ENCODE measurements at regions not wholly inside any gene's neighbourhood (a gene's known extent, or its start where the extent isn't known, plus 50 kb on each side); places are given as distances from the start of the nearest gene placed in this dataset.
"Not testable (repeated sequence)": the region's sequence is repeated elsewhere in the genome, so short reads cannot be mapped to it uniquely, and the experiment has no call there.

- H3K9me3 ChIP-seq; H3K36me3 ChIP-seq; H3K4me3 ChIP-seq; H3K27ac ChIP-seq; H3K27me3 ChIP-seq; intact Hi-C loops (cut with DNase I; ENCODE audit: low total_unique reads); DNase-seq; H3K4me1 ChIP-seq; in situ Hi-C loops (cut with MboI; ENCODE audit: low pct_ligation_motif_present in 1 of 4, low pct_unique_long_range_greater_than_20kb in 1 of 4, low sequenced_read_pairs in 3 of 4): not testable (repeated sequence)
- WGBS, 2 donors (ENCODE audit: low coverage in 1 of 2): no CpG with 5 or more reads among the region's 4 CpGs
These were observed 124.3 kb downstream of the TP53TG3F start for GRCh38 chr16:33583702-33584101.

- no CpG with 5 or more reads among the region's 8 CpGs for WGBS, 2 donors (ENCODE audit: low coverage in 1 of 2)
- H3K4me3 ChIP-seq; DNase-seq; H3K36me3 ChIP-seq; in situ Hi-C loops (cut with MboI; ENCODE audit: low pct_ligation_motif_present in 1 of 4, low pct_unique_long_range_greater_than_20kb in 1 of 4, low sequenced_read_pairs in 3 of 4); intact Hi-C loops (cut with DNase I; ENCODE audit: low total_unique reads); H3K4me1 ChIP-seq; H3K9me3 ChIP-seq; H3K27me3 ChIP-seq; H3K27ac ChIP-seq: not testable (repeated sequence)
These were observed 129.2 kb downstream of the TP53TG3F start for GRCh38 chr16:33588589-33588988.

GRCh38 chr16:33593344-33593743 lies 133.9 kb downstream of the TP53TG3F start:
- H3K27me3 ChIP-seq; H3K4me3 ChIP-seq; H3K36me3 ChIP-seq; H3K9me3 ChIP-seq; in situ Hi-C loops (cut with MboI; ENCODE audit: low pct_ligation_motif_present in 1 of 4, low pct_unique_long_range_greater_than_20kb in 1 of 4, low sequenced_read_pairs in 3 of 4); DNase-seq; H3K4me1 ChIP-seq; intact Hi-C loops (cut with DNase I; ENCODE audit: low total_unique reads); H3K27ac ChIP-seq: not testable (repeated sequence)
- no CpG with 5 or more reads among the region's 6 CpGs for WGBS, 2 donors (ENCODE audit: low coverage in 1 of 2)

- H3K27ac ChIP-seq; DNase-seq; in situ Hi-C loops (cut with MboI; ENCODE audit: low pct_ligation_motif_present in 1 of 4, low pct_unique_long_range_greater_than_20kb in 1 of 4, low sequenced_read_pairs in 3 of 4); H3K9me3 ChIP-seq; intact Hi-C loops (cut with DNase I; ENCODE audit: low total_unique reads); H3K27me3 ChIP-seq; H3K36me3 ChIP-seq; H3K4me1 ChIP-seq; H3K4me3 ChIP-seq: not testable (repeated sequence)
- WGBS, 2 donors (ENCODE audit: low coverage in 1 of 2): no CpG with 5 or more reads among the region's 7 CpGs
These were observed 135.7 kb downstream of the TP53TG3F start for GRCh38 chr16:33595074-33595473.

GRCh38 chr16:33601029-33601428 lies 141.6 kb downstream of the TP53TG3F start:
- DNase-seq; in situ Hi-C loops (cut with MboI; ENCODE audit: low pct_ligation_motif_present in 1 of 4, low pct_unique_long_range_greater_than_20kb in 1 of 4, low sequenced_read_pairs in 3 of 4); intact Hi-C loops (cut with DNase I; ENCODE audit: low total_unique reads); H3K4me3 ChIP-seq; H3K9me3 ChIP-seq; H3K4me1 ChIP-seq; H3K27me3 ChIP-seq; H3K27ac ChIP-seq; H3K36me3 ChIP-seq: not testable (repeated sequence)
- WGBS, 2 donors (ENCODE audit: low coverage in 1 of 2): no CpG with 5 or more reads among the region's 4 CpGs

GRCh38 chr16:33623535-33624077 lies 164.2 kb downstream of the TP53TG3F start:
- H3K4me1 ChIP-seq; intact Hi-C loops (cut with DNase I; ENCODE audit: low total_unique reads): not testable (repeated sequence)
- WGBS, 2 donors (ENCODE audit: low coverage in 1 of 2): 40 to 48% methylated on average over 2 of the region's 4 CpGs

GRCh38 chr16:33628895-33629294 lies 169.5 kb downstream of the TP53TG3F start:
- intact Hi-C loops (cut with DNase I; ENCODE audit: low total_unique reads); H3K4me1 ChIP-seq; H3K27ac ChIP-seq; DNase-seq; H3K4me3 ChIP-seq; H3K36me3 ChIP-seq; H3K9me3 ChIP-seq; H3K27me3 ChIP-seq; in situ Hi-C loops (cut with MboI; ENCODE audit: low pct_ligation_motif_present in 1 of 4, low pct_unique_long_range_greater_than_20kb in 1 of 4, low sequenced_read_pairs in 3 of 4): not testable (repeated sequence)
- WGBS, 2 donors (ENCODE audit: low coverage in 1 of 2): 61% methylated on average over 6 of the region's 6 CpGs; no CpG with 5 or more reads in 1 of the 2 donors

More at GRCh38 chr16:33623535-33624077, 164.2 kb downstream of the TP53TG3F start:
- H3K4me3 ChIP-seq; H3K27ac ChIP-seq; H3K36me3 ChIP-seq; H3K27me3 ChIP-seq; in situ Hi-C loops (cut with MboI; ENCODE audit: low pct_ligation_motif_present in 1 of 4, low pct_unique_long_range_greater_than_20kb in 1 of 4, low sequenced_read_pairs in 3 of 4); H3K9me3 ChIP-seq; DNase-seq: not testable (repeated sequence)

GRCh38 chr16:33631713-33632112 lies 172.3 kb downstream of the TP53TG3F start:
- DNase-seq; H3K9me3 ChIP-seq; intact Hi-C loops (cut with DNase I; ENCODE audit: low total_unique reads); in situ Hi-C loops (cut with MboI; ENCODE audit: low pct_ligation_motif_present in 1 of 4, low pct_unique_long_range_greater_than_20kb in 1 of 4, low sequenced_read_pairs in 3 of 4); H3K4me1 ChIP-seq; H3K4me3 ChIP-seq; H3K27me3 ChIP-seq; H3K36me3 ChIP-seq; H3K27ac ChIP-seq: not testable (repeated sequence)
- 80 to 100% methylated on average over 3 to 4 of the region's 4 CpGs for WGBS, 2 donors (ENCODE audit: low coverage in 1 of 2)

GRCh38 chr16:33634057-33634456 lies 174.6 kb downstream of the TP53TG3F start:
- H3K27me3 ChIP-seq; H3K4me3 ChIP-seq; H3K4me1 ChIP-seq; intact Hi-C loops (cut with DNase I; ENCODE audit: low total_unique reads); DNase-seq; H3K27ac ChIP-seq; H3K36me3 ChIP-seq; in situ Hi-C loops (cut with MboI; ENCODE audit: low pct_ligation_motif_present in 1 of 4, low pct_unique_long_range_greater_than_20kb in 1 of 4, low sequenced_read_pairs in 3 of 4); H3K9me3 ChIP-seq: not testable (repeated sequence)
- WGBS, 2 donors (ENCODE audit: low coverage in 1 of 2): 83% methylated on average over 3 of the region's 3 CpGs; no CpG with 5 or more reads in 1 of the 2 donors

GRCh38 chr16:33636760-33637159 lies 177.3 kb downstream of the TP53TG3F start:
- H3K27ac ChIP-seq; H3K9me3 ChIP-seq; H3K4me1 ChIP-seq; H3K36me3 ChIP-seq; DNase-seq; in situ Hi-C loops (cut with MboI; ENCODE audit: low pct_ligation_motif_present in 1 of 4, low pct_unique_long_range_greater_than_20kb in 1 of 4, low sequenced_read_pairs in 3 of 4); H3K4me3 ChIP-seq; H3K27me3 ChIP-seq; intact Hi-C loops (cut with DNase I; ENCODE audit: low total_unique reads): not testable (repeated sequence)

- 94% methylated on average over 2 of the region's 2 CpGs; no CpG with 5 or more reads in 1 of the 2 donors for WGBS, 2 donors (ENCODE audit: low coverage in 1 of 2)
- H3K27me3 ChIP-seq; H3K9me3 ChIP-seq; H3K36me3 ChIP-seq; H3K4me3 ChIP-seq; H3K27ac ChIP-seq; intact Hi-C loops (cut with DNase I; ENCODE audit: low total_unique reads); H3K4me1 ChIP-seq; in situ Hi-C loops (cut with MboI; ENCODE audit: low pct_ligation_motif_present in 1 of 4, low pct_unique_long_range_greater_than_20kb in 1 of 4, low sequenced_read_pairs in 3 of 4): not testable (repeated sequence)
- DNase-seq: peak; percentile 18
These were observed 183.9 kb downstream of the TP53TG3F start for GRCh38 chr16:33643270-33643669.

Measured in transverse colon (tissue), 4 donors.